ENCODE measurements at regions not wholly inside any gene's neighbourhood (a gene's known extent, or its start where the extent isn't known, plus 50 kb on each side); places are given as distances from the start of the nearest gene placed in this dataset.

GRCh38 chr10:42952931-42953683 lies 123.8 kb upstream of the RET start:
- DNase-seq: no peak

- DNase-seq: no peak
These were observed 122.9 kb upstream of the RET start for GRCh38 chr10:42953684-42954674.

DNA sequence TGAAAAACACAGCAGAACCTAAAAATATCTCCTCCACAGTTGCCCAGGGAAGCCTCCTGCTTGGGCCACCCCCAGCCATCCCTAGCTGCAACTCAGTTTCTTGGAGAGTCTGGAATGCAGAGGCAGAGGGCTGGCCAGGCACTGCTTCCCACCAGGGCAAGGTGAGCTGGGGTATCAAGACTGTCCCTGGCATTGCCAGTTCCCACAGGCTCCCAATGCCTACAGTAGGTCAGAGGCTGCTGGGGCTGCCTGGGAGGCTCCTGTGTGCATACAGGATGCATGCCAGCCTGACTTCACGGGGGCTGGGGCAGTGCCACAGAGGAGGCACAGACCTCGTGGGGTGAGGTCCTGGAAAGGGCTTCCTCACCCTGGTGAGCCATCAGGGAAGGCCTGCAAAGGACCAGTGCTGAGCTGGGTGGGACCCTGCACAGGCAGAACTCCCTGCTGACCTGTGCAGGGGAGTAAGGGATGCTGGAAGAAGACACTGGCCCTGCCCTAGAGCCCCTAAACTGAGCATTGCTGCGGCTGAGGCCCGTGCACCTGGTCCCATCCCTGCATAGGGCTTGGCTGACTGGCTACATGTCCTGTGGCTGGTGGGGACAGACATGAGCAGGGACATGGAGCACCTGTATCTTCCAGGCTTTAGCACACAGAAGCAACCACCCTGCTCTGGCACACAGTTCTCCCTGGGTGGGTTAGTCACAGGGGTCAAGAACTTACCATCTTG lies 121.9 kb upstream of the RET start:
- no peak for DNase-seq

DNA sequence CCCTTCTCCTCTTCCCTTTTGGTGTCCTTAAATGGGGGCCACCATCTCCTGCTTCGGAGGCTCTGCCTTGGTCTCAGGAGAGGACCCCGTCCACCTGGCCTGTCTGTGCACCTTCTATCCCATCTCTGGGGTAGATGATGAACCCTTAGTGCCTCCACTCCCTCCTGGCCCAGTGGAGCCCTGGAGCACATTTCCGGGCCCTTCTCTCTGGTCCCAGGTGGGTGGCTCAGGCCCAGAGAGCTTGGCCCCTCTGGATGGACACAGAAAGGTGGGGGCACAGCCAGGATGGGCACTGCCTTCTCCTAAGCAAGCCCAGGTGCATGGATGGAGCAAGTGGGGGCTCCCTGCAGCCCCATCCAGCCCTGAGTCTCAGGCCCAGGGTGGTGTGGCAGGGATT lies 121.4 kb upstream of the RET start:
- no peak for DNase-seq

GRCh38 chr10:42956045-42956444 lies 120.8 kb upstream of the RET start:
- DNase-seq: no peak

DNA sequence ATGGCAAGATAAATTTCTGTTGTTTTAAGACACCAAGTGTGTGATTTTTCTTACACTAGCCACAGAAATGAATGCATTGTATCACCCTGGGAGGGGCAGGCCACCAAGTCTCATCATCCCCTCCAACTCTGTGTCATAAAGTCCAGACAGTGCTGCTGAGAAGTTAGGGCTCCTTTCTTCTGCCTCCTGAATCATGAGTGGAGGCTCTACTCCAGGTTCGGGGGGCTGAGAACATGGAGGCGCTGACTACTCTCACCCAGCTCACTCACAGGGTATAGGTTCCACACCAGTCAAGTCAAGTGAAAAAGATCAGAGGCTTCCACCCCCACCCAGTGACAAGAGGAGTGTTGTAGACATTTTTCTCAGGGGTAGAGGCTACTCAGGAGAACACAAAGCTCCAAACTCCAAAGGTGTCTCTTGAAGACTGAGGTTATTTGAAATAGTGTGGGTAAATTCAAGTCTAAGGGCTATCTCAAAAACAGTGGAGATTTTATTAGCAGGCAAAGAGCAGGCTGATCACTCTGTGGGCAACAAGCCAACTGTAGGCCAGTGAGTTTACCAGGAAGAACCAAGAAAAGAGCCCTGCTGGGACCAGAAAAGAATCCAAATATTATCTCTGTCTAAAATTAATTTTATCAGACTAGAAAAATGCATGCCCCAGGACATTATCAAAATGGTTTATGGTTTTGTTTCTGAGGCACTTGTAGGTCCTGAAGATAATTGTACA lies 118.6 kb upstream of the RET start:
- DNase-seq: no peak

- no peak for DNase-seq
These were observed 117.0 kb upstream of the RET start for GRCh38 chr10:42959833-42960232.

GRCh38 chr10:42960491-42960990 lies 116.3 kb upstream of the RET start:
- peak; percentile 80 for DNase-seq

- no peak for DNase-seq
These were observed 115.7 kb upstream of the RET start for GRCh38 chr10:42960991-42961795.

- no peak for DNase-seq
These were observed 115.1 kb upstream of the RET start for GRCh38 chr10:42961796-42962109.

GRCh38 chr10:42962110-42962901 lies 114.6 kb upstream of the RET start:
- DNase-seq: no peak

DNA sequence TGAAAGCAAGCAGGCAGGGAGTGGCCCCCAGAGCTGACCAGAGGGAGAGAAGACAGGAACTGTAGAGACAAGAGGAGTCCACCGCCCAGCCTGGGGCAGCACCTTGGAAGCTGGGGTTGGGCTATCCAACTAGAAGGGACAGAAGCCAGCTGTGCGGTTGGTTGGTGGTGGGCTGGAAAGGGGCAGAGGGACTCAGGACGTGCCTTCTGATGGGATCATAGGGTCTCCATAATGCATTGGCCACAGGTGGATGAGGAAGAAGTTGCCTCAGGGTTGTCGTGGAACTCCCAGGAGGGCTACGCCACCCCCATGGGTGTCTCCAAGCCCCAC lies 114.0 kb upstream of the RET start:
- DNase-seq: no peak

- DNase-seq: no peak
These were observed 113.6 kb upstream of the RET start for GRCh38 chr10:42963312-42963711.

- DNase-seq: no peak
These were observed 107.7 kb upstream of the RET start for GRCh38 chr10:42969147-42969546.

- DNase-seq: no peak
These were observed 107.0 kb upstream of the RET start for GRCh38 chr10:42969909-42970308.

DNA sequence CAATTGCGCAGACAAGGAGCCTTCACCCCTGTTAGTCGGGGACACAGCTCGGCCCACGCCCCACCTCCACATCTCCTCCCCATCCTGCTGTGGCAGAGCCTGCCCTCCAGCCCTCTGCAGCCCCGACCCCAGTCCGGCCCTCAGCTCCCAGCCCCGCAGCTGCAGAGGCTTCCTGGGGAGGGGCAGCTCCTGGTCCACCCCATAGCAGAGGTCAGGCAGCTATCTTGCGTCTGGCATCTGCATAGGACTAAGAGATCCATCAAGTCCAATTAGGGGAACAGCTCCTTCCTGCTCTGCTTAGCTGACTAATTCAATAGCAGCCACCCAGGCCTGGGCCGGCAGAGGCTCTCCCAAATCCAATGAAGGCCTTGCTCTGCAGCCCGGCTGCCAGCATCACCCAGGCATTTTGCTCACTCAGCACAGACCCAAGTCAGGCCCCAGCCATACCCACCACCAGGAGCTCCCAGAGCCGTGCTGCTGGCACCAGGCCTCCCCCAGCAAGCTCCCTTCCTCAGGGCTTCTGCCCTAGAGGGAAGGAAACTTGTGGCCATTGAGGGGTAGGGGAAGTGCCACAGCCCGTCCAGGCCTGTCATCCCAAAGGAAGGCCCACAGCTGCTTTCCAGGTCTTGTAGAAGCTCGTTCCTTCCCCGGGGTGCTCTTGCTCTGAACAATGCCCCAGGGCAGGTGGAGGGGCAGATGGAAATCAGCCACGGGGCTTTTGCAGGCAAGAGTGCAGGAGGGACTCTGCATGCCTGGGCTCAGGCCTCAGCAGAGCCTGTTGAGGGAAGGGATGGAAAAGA lies 106.2 kb upstream of the RET start:
- no peak for DNase-seq

DNA sequence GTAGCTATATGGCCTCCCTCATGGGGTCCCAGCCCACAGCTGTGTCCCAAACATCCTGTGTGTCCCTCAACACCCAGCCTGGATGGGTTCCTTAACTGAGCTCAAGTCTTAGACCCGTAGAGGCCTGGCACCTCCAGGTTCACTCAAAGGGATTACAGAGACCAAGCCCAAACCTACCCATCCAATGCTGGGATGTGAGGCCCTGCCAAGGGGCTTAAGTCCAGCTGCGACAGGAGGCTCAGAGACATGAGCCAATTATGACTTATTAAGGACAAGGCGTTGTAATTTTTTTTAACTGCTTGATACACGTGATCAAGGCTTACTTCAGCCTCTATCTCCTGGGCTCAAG lies 105.6 kb upstream of the RET start:
- DNase-seq: no peak

GRCh38 chr10:42972946-42973345 lies 103.9 kb upstream of the RET start:
- DNase-seq: no peak

- DNase-seq: no peak
These were observed 103.5 kb upstream of the RET start for GRCh38 chr10:42973411-42973810.

All from EL (cell line).